ENCODE measurements at regions not wholly inside any gene's neighbourhood (a gene's known extent, or its start where the extent isn't known, plus 50 kb on each side); places are given as distances from the start of the nearest gene placed in this dataset.
A peak's percentile ranks its signal among the peaks of the same experiment; 100 is the strongest.
"Not testable (repeated sequence)": the region's sequence is repeated elsewhere in the genome, so short reads cannot be mapped to it uniquely, and the experiment has no call there.

DNA sequence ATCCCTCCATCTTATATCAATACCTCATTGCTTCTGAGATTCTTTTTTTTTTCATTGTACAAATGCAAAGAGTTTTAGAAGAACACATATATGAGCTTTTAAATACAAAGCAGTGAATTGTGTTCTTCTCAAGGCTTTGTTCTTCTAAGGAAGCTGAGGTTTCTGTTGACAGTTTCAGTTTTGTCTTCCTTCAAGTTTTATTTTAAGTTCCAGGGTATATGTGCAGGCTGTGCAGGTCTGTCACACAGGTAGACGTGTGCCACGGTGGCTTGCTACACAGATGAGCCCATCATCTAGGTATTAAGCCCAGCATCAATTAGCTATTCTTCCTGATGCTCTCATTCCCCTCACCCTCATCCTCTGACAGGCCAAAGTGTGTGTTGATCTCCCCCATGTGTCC is 201.2 kb upstream of the DIPK2B start:
- no peak for DNase-seq (ENCODE audit: low spot score)

DNA sequence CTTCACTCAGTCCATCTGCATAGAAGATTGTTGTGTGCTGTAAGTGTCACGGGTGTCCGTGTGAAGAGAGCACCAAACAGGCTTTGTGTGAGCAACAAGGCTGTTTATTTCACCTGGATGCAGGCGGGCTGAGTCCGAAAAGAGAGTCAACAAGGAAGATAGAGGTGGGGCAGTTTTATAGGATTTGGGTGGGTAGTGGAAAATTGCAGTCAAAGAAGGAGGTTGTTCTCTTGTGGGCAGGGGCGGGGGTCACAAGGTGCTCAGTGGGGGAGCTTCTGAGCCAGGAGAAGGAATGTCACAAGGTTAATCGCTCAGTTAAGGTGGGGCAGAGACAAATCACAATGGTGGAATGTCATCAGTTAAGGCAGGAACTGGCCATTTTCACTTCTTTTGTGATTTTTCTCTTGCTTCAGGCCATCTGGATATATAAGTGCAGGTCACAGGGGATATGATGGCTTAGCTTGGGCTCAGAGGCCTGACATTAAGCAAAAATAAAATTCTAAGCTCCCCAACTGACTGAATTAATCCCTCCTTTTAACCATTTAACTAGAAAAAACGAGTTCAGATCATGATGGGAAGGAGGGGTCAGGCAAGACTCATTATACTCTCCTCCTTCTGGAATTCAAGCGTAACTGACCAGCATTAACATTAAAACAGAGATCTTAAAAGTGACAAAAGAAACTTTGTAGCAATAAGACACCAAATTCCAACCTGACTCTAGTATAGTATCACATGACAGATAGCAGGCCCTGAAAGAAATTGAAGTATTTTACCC is 200.5 kb upstream of the DIPK2B start:
- not testable (repeated sequence) for DNase-seq (ENCODE audit: low spot score)

DNA sequence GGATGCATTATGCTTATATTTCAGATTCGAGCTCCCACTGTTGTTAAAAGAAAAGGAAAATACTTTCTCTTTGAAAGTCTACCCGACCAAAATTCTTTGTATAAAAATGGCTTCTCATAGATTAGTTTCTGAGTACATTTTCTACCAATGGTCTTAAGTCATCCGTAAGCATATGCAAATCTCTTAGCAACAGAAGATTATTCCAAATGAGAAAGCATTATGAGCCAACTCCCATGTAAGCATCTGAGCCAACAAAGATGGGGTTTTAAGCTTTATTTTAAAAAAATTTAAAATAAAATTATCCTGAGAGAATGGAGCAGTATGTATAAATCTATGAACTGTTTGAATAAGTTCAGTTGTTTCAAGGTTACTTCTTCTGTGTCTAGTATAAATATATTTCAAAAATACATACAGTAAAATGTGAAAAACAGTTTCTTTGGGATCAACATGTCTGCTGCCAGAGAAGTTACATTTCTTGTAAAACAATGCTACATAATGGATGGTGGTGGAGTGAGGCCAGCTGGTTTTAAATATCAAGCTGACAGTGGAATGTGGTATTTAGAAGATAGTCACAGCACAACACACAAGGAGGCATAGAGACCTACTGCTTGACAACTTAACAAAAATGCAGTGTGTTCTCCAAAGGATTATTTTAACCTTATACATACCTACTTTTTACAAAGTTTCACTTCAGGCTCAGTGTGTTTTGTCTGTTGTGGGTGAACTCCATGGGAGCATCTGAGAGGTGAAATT is 199.5 kb upstream of the DIPK2B start:
- DNase-seq (ENCODE audit: low spot score): no peak

DNA sequence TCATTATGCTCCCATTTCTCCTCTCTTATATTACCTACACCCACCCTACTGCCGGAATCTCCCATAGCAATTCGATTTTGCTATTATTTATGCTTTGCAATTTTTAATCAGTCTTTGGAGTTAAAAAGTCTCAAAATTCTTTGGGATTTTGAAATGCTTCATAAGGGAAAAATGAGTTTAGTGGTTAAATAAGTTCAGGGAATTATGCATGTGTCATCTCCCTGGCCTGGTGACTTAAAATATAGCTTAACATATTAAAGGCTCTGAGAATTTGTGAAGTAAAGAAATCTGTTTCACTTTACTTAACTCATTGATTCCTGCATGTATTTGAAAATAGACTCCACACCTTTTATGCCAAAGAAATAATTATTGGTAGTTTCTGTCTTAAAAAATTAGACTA is 185.1 kb upstream of the DIPK2B start:
- no peak for DNase-seq (ENCODE audit: low spot score)

DNA sequence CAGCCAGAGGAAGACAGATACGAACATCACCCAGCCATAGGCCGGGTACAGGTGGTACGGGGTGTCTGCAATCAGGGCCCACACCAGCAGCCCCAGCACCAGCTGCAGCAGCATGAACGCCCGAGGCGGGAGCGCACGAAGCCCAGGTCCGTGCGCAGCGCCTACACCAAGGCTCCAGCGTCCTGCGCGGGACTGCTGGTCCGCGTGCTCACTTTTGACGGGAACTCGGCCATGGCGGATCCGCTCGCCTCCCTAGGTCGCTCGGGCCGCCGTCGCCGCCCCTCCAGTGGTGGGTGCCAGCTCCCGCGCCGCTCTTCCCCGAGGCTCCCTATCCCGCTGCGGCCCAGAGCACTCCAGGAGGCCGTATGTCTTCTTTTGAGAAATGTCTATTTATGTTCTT is 181.2 kb upstream of the DIPK2B start:
- DNase-seq (ENCODE audit: low spot score): no peak

DNA sequence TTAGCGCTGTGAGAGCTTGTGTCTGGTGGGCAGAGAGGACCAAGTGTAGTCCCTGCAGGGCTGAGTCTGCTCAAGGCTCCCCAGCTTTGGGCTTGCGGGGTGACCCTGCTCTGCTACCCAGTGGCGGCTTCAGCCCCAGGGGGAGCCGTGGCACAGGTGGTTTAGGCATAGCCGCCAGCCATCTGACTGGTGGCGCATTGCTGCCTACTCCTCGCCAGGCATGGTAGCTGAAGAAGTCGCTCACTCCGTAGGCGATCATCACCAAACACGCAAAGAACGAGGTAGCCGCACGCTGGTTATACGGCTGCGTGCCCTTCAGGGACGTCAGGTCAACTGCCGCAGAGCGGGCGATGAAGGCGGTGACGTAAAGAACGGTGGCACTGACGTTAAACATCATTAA is 180.7 kb upstream of the DIPK2B start:
- no peak for DNase-seq (ENCODE audit: low spot score)

DNA sequence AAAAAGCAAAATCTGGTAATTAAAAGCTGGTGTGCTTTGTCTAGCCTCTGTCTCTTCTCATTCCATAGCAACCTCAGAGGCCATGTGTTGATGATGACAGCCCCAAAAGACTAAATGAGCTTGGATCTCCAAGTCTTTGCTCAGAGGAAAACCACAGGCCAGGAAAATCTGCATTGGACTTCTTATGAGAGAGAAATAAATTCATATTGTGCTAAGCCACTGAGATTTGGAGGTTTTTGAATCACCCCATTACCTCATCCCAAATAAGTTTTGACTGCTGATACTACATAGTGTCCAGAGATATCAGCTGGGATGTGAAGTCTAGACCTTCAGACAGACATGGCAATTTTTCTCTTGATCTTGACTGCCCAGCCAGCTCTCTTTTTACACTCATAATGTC is 178.6 kb upstream of the DIPK2B start:
- no peak for DNase-seq (ENCODE audit: low spot score)

DNA sequence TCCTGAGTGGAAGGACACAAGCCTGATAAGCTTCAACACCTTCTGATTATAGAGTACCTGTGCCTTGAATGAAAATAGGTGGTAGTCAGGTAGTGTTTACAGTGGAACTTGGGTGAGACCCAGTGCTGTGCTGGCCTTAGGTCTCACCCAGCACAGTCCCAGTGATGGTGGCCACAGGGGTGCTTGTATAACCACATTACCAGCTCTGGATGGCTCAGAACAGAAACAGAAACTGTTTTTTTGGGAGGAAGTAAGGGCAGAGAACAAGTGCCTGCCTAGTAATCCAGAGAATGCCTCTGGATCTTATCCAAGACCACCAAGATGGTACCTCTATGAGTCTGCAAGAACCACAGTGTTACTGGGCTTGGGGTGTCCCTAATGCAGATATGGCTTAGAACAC is 171.5 kb upstream of the DIPK2B start:
- DNase-seq (ENCODE audit: low spot score): no peak

DNA sequence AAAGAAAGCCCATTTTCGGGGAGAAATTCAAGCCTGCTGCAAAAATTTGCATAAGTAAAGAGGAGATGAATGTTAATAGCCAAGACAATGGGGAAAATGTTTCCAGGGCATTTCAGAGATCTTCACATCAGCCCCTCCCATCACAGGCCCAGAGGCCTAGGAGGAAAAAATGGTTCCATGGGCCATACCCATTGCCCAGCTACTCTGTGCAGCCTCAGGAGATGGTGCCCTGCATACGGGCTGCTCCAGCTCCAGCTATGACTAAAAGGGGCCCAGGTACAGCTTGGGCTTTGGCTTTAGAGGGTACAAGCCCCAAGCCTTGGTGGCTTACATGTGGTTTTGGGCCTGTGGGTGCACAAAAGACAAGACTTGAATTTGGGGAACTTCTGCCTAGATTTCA is 168.0 kb upstream of the DIPK2B start:
- DNase-seq (ENCODE audit: low spot score): no peak

DNA sequence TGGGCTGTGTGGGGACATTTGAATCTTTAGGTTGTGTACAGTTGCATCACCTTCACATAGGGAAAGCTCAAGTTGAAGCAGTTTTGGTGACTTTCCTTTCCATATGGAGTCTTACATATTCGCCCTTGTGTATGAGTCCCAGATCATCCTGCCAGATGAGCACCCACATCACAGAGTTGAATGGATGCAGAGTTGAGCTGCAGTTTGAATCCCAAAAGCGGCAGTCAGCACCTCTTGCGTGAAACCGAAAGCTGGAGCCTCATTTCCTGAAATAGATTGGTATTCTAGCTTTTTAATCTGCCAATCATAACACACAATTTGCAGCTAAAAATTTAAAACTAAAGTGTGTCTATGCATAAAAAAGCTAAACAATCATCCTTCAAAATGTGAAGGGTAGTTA is 162.9 kb upstream of the DIPK2B start:
- no peak for DNase-seq (ENCODE audit: low spot score)

DNA sequence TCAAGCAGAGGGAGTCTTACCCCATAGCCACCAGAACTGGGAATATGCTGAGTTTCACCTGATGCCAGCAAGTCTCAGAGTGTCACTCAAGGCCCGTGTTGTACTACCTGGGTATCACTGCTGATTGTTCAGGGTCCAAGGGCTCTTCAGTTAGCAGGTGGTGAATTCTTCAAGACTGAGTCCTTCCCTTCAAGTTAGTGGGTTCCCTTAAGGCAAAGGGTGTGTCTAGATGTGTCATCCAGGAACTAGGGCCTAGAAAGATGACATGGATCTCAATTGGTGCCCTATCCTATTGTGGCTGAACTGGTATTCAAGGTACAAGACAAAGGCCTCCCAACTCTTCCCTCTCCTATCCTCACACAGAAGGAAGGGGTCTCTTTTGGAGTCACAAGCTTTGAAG is 159.9 kb upstream of the DIPK2B start:
- DNase-seq (ENCODE audit: low spot score): no peak

DNA sequence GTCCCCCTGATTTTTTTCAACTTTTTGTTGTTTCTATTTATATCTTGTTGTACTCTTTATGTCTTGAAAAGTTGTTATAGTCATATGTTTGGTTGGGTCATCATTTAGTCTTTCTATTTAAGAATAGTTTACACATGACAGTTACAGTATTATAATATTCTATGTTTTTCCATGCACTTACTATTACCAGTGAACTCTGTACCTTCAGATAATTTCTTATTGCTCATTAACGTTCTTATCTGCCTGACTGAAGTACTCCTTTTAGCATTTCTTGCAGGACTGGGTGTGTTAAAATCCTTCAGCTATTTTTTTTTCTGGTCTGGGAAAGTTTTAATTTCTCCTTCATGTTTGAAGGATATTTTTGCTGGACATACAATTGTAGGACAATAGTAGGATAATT is 157.7 kb upstream of the DIPK2B start:
- DNase-seq (ENCODE audit: low spot score): no peak

DNA sequence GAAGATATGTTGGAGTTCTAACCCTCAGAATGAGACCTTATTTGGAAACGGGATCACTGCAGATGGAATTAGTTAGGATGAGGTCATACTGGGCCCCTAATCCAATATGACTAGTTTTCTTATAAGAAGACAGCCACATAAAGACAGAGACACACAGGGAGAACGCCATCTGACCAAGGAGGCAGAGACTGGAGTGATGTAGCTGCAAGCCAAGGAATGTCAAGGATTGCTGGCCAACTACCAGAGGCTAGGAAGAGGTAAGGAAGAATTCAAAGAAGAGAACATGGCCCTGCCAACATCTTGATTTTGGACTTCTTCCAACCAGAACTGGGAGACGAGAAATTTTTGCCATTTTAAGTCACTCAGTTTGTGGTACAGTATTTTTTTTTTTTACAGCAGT is 152.8 kb upstream of the DIPK2B start:
- no peak for DNase-seq (ENCODE audit: low spot score)

DNA sequence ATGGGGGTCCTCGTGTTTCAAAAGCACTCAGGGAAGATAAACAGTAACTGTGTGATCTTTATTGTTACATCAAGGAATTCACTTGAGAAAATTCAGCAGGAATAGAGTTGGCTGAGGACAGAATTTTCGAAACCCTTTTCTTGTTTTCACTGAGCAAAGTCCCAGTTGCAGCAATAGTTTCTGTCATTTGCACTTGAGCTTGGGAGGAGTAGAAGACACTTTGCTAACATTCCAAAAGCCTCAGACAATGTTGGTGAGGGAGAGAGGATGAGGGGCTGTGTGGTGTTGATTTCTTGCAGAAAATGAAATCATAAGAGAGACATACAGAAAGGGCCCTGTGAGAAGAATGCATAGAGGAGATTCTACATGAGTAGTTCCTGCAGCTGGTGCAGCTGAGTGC is 151.9 kb upstream of the DIPK2B start:
- no peak for DNase-seq (ENCODE audit: low spot score)

DNA sequence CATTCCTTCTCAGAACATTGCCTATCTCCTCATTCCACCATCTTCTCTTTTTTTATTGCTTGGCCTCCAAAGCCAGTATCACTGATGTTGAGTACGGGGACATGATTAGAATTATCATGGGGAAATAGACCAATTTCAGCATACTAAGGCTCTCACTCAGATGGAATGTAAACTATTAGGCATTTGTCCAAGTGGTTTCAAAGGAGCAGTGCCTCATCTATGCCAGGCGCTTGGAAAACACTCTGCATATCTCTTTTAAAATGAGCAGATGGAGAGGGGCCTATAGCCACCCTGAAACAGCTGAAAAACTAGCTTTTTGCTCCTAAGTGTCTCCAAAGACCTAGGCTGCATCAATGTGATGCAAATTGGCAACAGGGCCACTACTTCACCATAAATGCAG is 150.8 kb upstream of the DIPK2B start:
- DNase-seq (ENCODE audit: low spot score): peak; percentile 35

DNA sequence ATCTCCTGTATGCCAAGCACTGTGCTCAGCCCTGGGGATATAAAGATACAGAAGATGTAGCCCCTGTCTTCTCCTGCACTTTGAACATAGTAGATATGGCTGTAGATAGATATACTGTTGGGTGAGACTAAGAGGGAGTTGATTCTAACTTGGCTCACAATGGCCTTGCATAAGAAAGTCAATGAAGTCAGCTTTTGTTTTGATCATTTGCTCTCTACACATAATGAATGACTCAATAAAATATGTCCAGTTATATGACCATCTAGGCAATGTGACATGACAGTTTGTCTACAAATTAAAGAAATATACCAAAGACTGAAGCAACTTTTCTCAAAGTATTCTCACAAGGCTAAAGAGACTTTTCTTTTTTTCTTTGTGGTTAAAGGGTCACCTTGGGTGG is 147.6 kb upstream of the DIPK2B start:
- DNase-seq (ENCODE audit: low spot score): no peak

DNA sequence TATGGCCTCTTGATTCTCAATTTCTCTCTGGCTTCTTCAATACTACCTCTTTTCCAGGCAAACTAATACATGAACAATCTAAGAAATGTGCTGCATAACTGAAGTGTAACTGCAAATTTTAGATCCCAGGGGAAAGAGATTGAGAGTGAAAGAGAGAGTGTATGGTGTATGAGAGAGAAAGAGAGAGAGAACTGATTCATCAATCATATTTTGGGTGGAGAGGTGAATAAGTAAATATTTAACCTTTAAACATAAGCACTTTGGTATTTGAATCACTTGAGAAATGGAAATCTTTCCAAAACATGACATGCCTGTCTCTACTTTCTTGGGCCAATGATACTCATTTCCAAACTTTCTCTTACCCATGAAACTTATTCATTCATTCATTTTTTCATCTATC is 147.2 kb upstream of the DIPK2B start:
- no peak for DNase-seq (ENCODE audit: low spot score)

DNA sequence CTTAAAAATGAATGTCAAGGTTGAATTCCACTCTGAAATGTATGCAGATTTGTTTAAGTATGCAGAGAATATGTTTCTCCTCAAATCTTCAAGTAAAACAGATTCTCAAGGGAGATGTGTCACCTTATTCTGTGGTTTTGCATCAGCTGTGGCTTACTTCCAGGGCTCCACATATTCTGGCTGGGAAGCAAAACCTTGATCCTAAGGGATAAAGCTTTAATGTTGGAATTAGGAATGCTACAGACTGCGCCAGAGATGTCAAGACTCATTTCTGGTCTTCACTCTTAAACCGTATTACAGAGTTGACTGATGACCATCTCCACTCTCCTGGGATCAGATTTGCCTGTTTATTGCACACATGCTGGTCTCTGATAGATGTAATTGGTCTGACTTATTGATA is 143.9 kb upstream of the DIPK2B start:
- DNase-seq (ENCODE audit: low spot score): peak; percentile 62

DNA sequence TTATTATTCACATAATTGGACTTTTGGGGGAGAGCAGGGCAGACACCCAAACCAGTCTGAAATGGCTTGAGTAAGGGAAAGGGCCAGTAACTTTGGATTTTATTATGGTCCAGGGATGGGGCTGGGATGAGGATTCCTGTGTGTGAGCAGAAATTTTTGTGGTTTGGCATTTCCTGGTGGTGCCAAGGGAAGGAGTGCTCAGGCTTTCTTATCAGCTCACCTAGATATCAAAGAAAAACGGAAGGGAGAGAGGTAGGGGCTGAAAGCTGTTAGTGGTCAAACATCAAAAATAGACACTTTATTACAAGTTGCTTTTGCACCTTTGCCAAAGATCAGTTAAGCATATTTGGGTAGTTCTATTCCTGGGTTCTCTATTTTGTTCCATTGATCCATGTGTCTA is 128.5 kb upstream of the DIPK2B start:
- peak; percentile 62 for DNase-seq (ENCODE audit: low spot score)

DNA sequence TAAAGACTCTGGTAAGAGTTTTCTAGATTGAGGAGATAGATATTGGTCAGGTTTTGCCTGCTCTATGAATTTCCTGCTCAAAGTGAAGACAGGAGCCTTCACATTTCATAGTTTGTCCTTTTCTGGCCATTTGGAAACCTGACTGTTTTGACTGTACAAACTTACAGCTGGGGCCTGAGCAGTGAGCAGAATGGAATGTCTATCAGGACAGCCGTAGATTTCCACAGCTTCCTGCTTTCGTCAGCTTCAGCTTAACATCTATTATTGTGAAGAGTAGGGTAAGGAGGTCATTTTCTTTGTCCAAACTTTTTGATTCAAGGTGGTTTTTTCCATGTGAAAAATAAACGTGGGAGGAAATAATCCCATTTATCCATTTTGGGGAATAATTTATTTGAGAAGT is 124.3 kb upstream of the DIPK2B start:
- no peak for DNase-seq (ENCODE audit: low spot score)

DNA sequence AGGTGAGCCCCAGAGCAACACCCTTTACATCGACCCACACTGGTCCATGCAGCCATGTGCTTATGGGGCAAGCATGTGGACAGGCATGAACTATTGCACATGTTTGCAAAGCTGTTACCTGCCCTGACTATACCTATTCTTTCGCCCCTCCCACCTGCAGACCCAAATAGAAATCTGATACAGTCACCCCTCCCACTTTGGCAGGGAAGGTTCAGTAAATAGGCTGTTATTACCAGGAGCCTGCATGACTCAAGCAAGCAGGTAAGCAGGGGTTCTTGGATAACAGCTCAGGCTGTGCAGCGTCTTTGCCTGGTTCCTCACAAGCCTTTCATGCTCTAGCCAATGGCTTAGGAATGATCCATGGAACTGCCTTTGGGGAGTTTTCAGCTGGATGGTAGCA is 122.7 kb upstream of the DIPK2B start:
- no peak for DNase-seq (ENCODE audit: low spot score)

DNA sequence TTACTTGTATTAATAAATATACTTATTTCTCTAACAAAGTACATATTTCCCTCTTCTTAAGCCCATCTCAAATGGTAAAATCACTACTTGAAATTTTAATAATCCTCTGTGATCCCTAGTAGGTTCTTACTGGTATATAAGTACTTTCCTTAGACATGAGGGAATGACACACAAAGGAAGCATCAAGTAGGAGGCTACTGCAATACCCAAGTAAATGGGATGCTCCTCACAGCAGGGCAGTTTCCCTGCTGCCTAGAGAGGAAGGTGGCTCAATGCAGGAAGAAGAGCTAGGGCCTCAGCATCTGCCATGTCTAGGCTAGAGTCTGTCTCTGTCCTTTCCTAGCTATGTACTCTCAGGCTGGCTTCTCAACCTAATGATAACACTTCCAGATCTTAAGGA is 122.1 kb upstream of the DIPK2B start:
- DNase-seq (ENCODE audit: low spot score): peak; percentile 34

DNA sequence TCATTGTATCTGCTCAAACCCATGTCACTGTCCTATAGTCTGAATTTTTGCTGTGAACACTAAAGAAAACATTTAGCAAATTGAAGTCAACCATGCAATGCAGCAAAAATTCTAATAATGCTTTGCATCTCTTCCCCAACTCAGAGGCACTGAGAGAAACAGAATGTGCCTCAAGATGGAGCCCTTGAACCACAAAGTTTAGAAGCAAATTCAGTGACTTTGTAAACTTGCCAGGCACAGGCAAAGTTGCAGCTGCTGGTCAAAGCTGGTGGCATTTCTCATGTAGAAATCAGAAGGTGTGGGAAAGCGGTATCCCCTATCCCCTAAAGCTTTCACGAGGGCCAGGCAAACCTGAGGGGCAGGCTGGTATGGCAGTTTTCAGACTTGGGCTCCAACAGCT is 121.7 kb upstream of the DIPK2B start:
- DNase-seq (ENCODE audit: low spot score): peak; percentile 77

DNA sequence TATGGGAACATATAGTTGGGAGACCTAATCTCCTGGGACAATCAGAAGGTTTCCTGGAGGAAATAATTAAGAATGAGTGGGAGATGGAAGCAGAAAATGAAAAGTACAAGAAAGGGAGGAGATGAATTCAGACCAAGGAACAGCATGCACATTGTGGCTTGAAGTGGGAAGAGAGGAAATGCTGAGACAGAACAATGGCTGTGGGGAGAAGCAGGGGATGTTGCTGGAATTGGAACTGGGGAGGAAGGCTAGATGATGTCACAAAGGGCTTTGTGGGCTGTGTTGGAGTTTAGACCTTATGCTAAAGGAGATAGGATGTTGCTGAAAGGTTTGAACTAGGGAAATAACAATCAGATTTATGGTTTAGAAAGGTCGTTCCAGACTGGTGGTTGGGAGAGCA is 119.5 kb upstream of the DIPK2B start:
- no peak for DNase-seq (ENCODE audit: low spot score)

All from A172 (cell line).